OCI-LY3 (cell line): ENCODE measurements at regions not wholly inside any gene's neighbourhood (a gene's known extent, or its start where the extent isn't known, plus 50 kb on each side); places are given as distances from the start of the nearest gene placed in this dataset.

Experiments
- H2AFZ ChIP-seq: fragments of 200-600, 300-600 bp; shearing (Covaris generic); 2 replicates; pipeline ENCODE4 v1.6.0; 2014; ENCODE audit warnings: antibody characterized with exemption, low read depth, low read length
- H3K27ac ChIP-seq: fragments of 200-600, 300-600 bp; sonication (generic); 2 replicates; pipeline ENCODE4 v1.5.1; 2014; ENCODE audit warnings: mild to moderate bottlenecking, low read length, moderate library complexity, mixed read lengths
- H3K27me3 ChIP-seq: fragments of 200-600, 300-600 bp; sonication (generic); 2 replicates; pipeline ENCODE4 v1.6.1; 2014; ENCODE audit warnings: low read depth, low read length, mixed read lengths
- H3K36me3 ChIP-seq: fragments of 200-600, 300-600 bp; sonication (generic); replicated peaks from 2 replicates; pipeline ENCODE3; 2014; ENCODE audit warnings: low read depth, low read length, mixed read lengths
- H3K4me1 ChIP-seq: fragments of 300-600, 200-600 bp; sonication (generic); 2 replicates; pipeline ENCODE4 v1.6.1; 2014; ENCODE audit warnings: low read length, mixed read lengths
- H3K4me2 ChIP-seq: fragments of 200-600, 300-600 bp; sonication (generic); 2 replicates; pipeline ENCODE4 v1.6.1; 2014; ENCODE audit warnings: low read length, mixed read lengths
- H3K4me3 ChIP-seq: fragments of 300-600, 200-600 bp; sonication (generic); 2 replicates; pipeline ENCODE4 v1.5.1; 2014; ENCODE audit warnings: antibody characterized with exemption, mild to moderate bottlenecking, low read length, moderate library complexity
- H3K79me2 ChIP-seq: fragments of 300-600, 200-600 bp; shearing (Covaris generic); 2 replicates; pipeline ENCODE4 v1.6.1; 2014; ENCODE audit warnings: mild to moderate bottlenecking, low read length, mixed read lengths
- H3K9ac ChIP-seq: fragments of 300-600, 200-600 bp; shearing (Covaris generic); 2 replicates; pipeline ENCODE4 v1.6.0; 2014; ENCODE audit warnings: mild to moderate bottlenecking, low read length, moderate library complexity
- H3K9me3 ChIP-seq: fragments of 200-600, 300-600 bp; shearing (Covaris generic); 2 replicates; pipeline ENCODE4 v1.6.1; 2014; ENCODE audit warnings: low read length, mixed read lengths; ENCODE audit not compliant: insufficient read depth
- H4K20me1 ChIP-seq: fragments of 200-600, 300-600 bp; sonication (generic); 2 replicates; pipeline ENCODE4 v1.6.1; 2016; ENCODE audit warnings: low read length, mixed read lengths; ENCODE audit not compliant: insufficient read depth
- CTCF ChIP-seq: fragments of 200-600, 300-600 bp; sonication (generic); IDR thresholded peaks from 2 replicates; pipeline ENCODE4 v1.5.1; 2014; ENCODE audit warnings: antibody characterized with exemption, low read length, low read depth
- EZH2phosphoT487 ChIP-seq: fragments of 200-600 bp; shearing (Covaris generic); IDR thresholded peaks from 2 replicates; pipeline ENCODE4 v1.6.1; 2018; ENCODE audit warnings: antibody characterized with exemption, mixed run types, low read depth

GRCh38 chr16:17861981-17862479 is 391.3 kb upstream of the XYLT1 start:
- Histone ChIP-seq H3K9ac (no peak overlapping the region), H4K20me1 (no peaks in the 10 kb centered on the region), H3K27me3 (no peaks in the 10 kb centered on the region), H3K9me3 (no peaks in the 10 kb centered on the region), H3K79me2 (no peaks in the 10 kb centered on the region), H3K27ac (no peak overlapping the region), H3K4me1 (no peaks in the 10 kb centered on the region), H2AFZ (no peak overlapping the region), H3K4me3 (no peak overlapping the region), H3K4me2 (no peak overlapping the region), H3K36me3 (no peaks in the 10 kb centered on the region)
- TF ChIP-seq CTCF (no peak), EZH2phosphoT487 (no peak)

GRCh38 chr16:17858061-17858460 is 387.3 kb upstream of the XYLT1 start:
- Histone ChIP-seq H3K36me3 (no peaks in the 10 kb centered on the region), H3K9me3 (no peaks in the 10 kb centered on the region), H3K4me1 (no peaks in the 10 kb centered on the region), H3K27me3 (no peaks in the 10 kb centered on the region), H4K20me1 (no peaks in the 10 kb centered on the region), H2AFZ (no peak overlapping the region), H3K79me2 (no peaks in the 10 kb centered on the region), H3K4me3 (no peak overlapping the region), H3K27ac (no peak overlapping the region), H3K4me2 (no peak overlapping the region), H3K9ac (no peak overlapping the region)
- TF ChIP-seq EZH2phosphoT487 (no peak), CTCF (no peak)

- Histone ChIP-seq H3K4me2 (no peak overlapping the region), H3K4me3 (no peak overlapping the region), H3K4me1 (no peaks in the 10 kb centered on the region), H4K20me1 (no peaks in the 10 kb centered on the region), H3K79me2 (no peaks in the 10 kb centered on the region), H2AFZ (no peak overlapping the region), H3K9ac (no peak overlapping the region), H3K36me3 (no peaks in the 10 kb centered on the region), H3K27me3 (no peaks in the 10 kb centered on the region), H3K27ac (no peak overlapping the region), H3K9me3 (no peaks in the 10 kb centered on the region)
- no peak for TF ChIP-seq CTCF
- TF ChIP-seq EZH2phosphoT487: no peak
These were observed 383.2 kb upstream of the XYLT1 start for GRCh38 chr16:17853958-17854357.

GRCh38 chr16:17852977-17853702 is 382.4 kb upstream of the XYLT1 start:
- Histone ChIP-seq H3K27me3 (no peaks in the 10 kb centered on the region), H3K27ac (no peak overlapping the region), H3K4me3 (no peak overlapping the region), H3K79me2 (no peaks in the 10 kb centered on the region), H3K9ac (no peak overlapping the region), H3K9me3 (no peaks in the 10 kb centered on the region), H3K4me1 (no peaks in the 10 kb centered on the region), H3K4me2 (no peak overlapping the region), H4K20me1 (no peaks in the 10 kb centered on the region), H2AFZ (no peak overlapping the region), H3K36me3 (no peaks in the 10 kb centered on the region)
- no peak for TF ChIP-seq EZH2phosphoT487
- no peak for TF ChIP-seq CTCF
